Naive thymus-derived CD4-positive, alpha-beta T cell (primary cell): ENCODE measurements at regions not wholly inside any gene's neighbourhood (a gene's known extent, or its start where the extent isn't known, plus 50 kb on each side); places are given as distances from the start of the nearest gene placed in this dataset.

Experiments used
- ATAC-seq: fragments of 150-1000 bp; cut with Tn5 transposase; 2 replicates; pipeline ENCODE4 v1.10.0; 2021; ENCODE audit warnings: mild to moderate bottlenecking, moderate library complexity
- CTCF ChIA-PET: fragments of 350-600 bp; sonication (Branson Sonifier 250); formaldehyde crosslinking; loops from one replicate; lab custom pipeline; 2021; ENCODE audit warnings: antibody characterized with exemption; lab: Charles Lee
- POLR2A ChIA-PET: fragments of 350-600 bp; sonication (Branson Sonifier 250); formaldehyde crosslinking; loops from one replicate; lab custom pipeline; 2021; ENCODE audit warnings: antibody characterized with exemption, inconsistent platforms; lab: Charles Lee
- DNase-seq, 9 donors: peaks; one replicate each; pipeline versions ENCODE4 v3.0.0 to v3.0.0-alpha.2; 2020 to 2022; ENCODE audit warnings: mixed read lengths in 1 of 9
- H3K27ac ChIP-seq: one replicate; pipeline ENCODE4 v1.7.0; 2013; ENCODE audit warnings: mild to moderate bottlenecking, low read depth, low read length, moderate library complexity
- H3K27me3 ChIP-seq, 2 donors: one replicate each; pipeline ENCODE4 v1.7.0; 2013; ENCODE audit warnings: low read length in 2 of 2, mild to moderate bottlenecking in 2 of 2, moderate library complexity in 2 of 2; ENCODE audit not compliant: control insufficient read depth in 2 of 2, insufficient read depth in 2 of 2
- H3K36me3 ChIP-seq, 3 experiments: 1 replicate in 2 of 3; 2 replicates in 1 of 3; pipeline ENCODE4 v1.7.0; 2013; ENCODE audit warnings: low read length in 3 of 3, mild to moderate bottlenecking in 3 of 3, moderate library complexity in 1 of 3; ENCODE audit not compliant: insufficient read depth in 3 of 3, control insufficient read depth in 2 of 3
- H3K4me1 ChIP-seq, 2 donors: one replicate each; pipeline ENCODE4 v1.7.0; 2013; ENCODE audit warnings: low read length in 2 of 2, mild to moderate bottlenecking in 2 of 2, moderate library complexity in 1 of 2; ENCODE audit not compliant: control insufficient read depth in 2 of 2, insufficient read depth in 2 of 2
- H3K4me3 ChIP-seq: 2 replicates; pipeline ENCODE4 v1.7.0; 2013; ENCODE audit warnings: mild to moderate bottlenecking, low read length
- H3K9me3 ChIP-seq, 3 experiments: 1 replicate in 2 of 3; 2 replicates in 1 of 3; pipeline ENCODE4 v1.7.0; 2013; ENCODE audit warnings: low read length in 3 of 3; ENCODE audit not compliant: control insufficient read depth in 2 of 3
- H3K27ac Mint-ChIP-seq, 9 donors: one replicate each; pipeline ENCODE4 v1.8.0; 2020 to 2022; ENCODE audit warnings: mixed read lengths in 9 of 9, mild to moderate bottlenecking in 8 of 9, moderate library complexity in 5 of 9, inconsistent platforms in 2 of 9
- H3K27me3 Mint-ChIP-seq, 5 donors: one replicate each; pipeline ENCODE4 v1.8.0; 2021 to 2022; ENCODE audit warnings: mixed read lengths in 5 of 5, mild to moderate bottlenecking in 1 of 5
- H3K36me3 Mint-ChIP-seq, 5 donors: one replicate each; pipeline ENCODE4 v1.8.0; 2020 to 2022; ENCODE audit warnings: mixed read lengths in 5 of 5, mild to moderate bottlenecking in 3 of 5, inconsistent platforms in 1 of 5
- H3K4me1 Mint-ChIP-seq, 7 donors: one replicate each; pipeline ENCODE4 v1.8.0; 2020 to 2022; ENCODE audit warnings: mixed read lengths in 7 of 7, mild to moderate bottlenecking in 3 of 7, inconsistent platforms in 1 of 7
- H3K4me3 Mint-ChIP-seq, 10 donors: one replicate each; pipeline ENCODE4 v1.8.0; 2020 to 2022; ENCODE audit warnings: mild to moderate bottlenecking in 10 of 10, mixed read lengths in 10 of 10, moderate library complexity in 6 of 10, inconsistent platforms in 2 of 10
- H3K9me3 Mint-ChIP-seq, 11 donors: one replicate each; pipeline ENCODE4 v1.8.0; 2020 to 2022; ENCODE audit warnings: mixed read lengths in 11 of 11, mild to moderate bottlenecking in 4 of 11, inconsistent platforms in 1 of 11, moderate library complexity in 1 of 11
- intact Hi-C, 2 donors: fragments of 100-400 bp; cut with micrococcal nuclease; formaldehyde crosslinking; loops; one replicate each; pipeline ENCODE4 v1.15.1; 2023

GRCh38 chr18:61681065-61681464, 211.7 kb downstream of the RNF152 start:
- Histone ChIP-seq H3K27me3 (no peaks in the 10 kb centered on the region), H3K4me3 (no peak overlapping the region), H3K36me3 (no peaks in the 10 kb centered on the region), H3K9me3 (peaks cover 0 to 5% (median 0%) of the 10 kb centered on the region in 3 experiments), H3K27ac (no peak overlapping the region), H3K4me1 (no peaks in the 10 kb centered on the region)
- intact Hi-C loops: no loop called here
- ChIA-PET CTCF (no interaction called here), POLR2A (no interaction called here)
- Mint-ChIP-seq H3K36me3 (peaks cover 0 to 5% (median 3%) of the 10 kb centered on the region in 5 donors), H3K27me3 (peaks cover 0 to 17% (median 11%) of the 10 kb centered on the region in 5 donors), H3K27ac (no peak overlapping the region), H3K4me1 (no peaks in the 10 kb centered on the region), H3K9me3 (peaks cover 4 to 38% (median 11%) of the 10 kb centered on the region in 11 donors), H3K4me3 (no peak overlapping the region)
- DNase-seq (no peak), ATAC-seq (no peak)

GRCh38 chr18:61679836-61680235, 213.0 kb downstream of the RNF152 start:
- intact Hi-C loops: no loop called here

GRCh38 chr18:61677435-61677970, 215.3 kb downstream of the RNF152 start:
- peaks cover 0 to 5% (median 0%) of the 10 kb centered on the region in 3 experiments for H3K9me3 ChIP-seq
- no peak overlapping the region for H3K4me3 Mint-ChIP-seq

More at GRCh38 chr18:61679836-61680235, 213.0 kb downstream of the RNF152 start:
- Mint-ChIP-seq H3K27ac (no peak overlapping the region), H3K27me3 (peaks cover 3 to 20% (median 14%) of the 10 kb centered on the region in 5 donors), H3K9me3 (peaks cover 4 to 38% (median 11%) of the 10 kb centered on the region in 11 donors), H3K4me3 (no peak overlapping the region), H3K4me1 (no peaks in the 10 kb centered on the region), H3K36me3 (peaks cover 0 to 5% (median 3%) of the 10 kb centered on the region in 5 donors)
- Histone ChIP-seq H3K4me1 (no peaks in the 10 kb centered on the region), H3K27me3 (no peaks in the 10 kb centered on the region), H3K36me3 (no peaks in the 10 kb centered on the region), H3K9me3 (peaks cover 0 to 5% (median 0%) of the 10 kb centered on the region in 3 experiments), H3K27ac (no peak overlapping the region), H3K4me3 (no peak overlapping the region)
- ChIA-PET CTCF (no interaction called here), POLR2A (no interaction called here)
- DNase-seq (no peak), ATAC-seq (no peak)

GRCh38 chr18:61676773-61677434, 215.9 kb downstream of the RNF152 start:
- H3K4me3 Mint-ChIP-seq: no peak overlapping the region
- Histone ChIP-seq H3K4me1 (no peaks in the 10 kb centered on the region), H3K4me3 (no peak overlapping the region), H3K36me3 (no peaks in the 10 kb centered on the region), H3K9me3 (peaks cover 0 to 5% (median 0%) of the 10 kb centered on the region in 3 experiments), H3K27me3 (no peaks in the 10 kb centered on the region), H3K27ac (no peak overlapping the region)
- ATAC-seq: no peak
- no peak for DNase-seq
- peaks cover 0 to 5% (median 3%) of the 10 kb centered on the region in 5 donors for H3K36me3 Mint-ChIP-seq
- POLR2A ChIA-PET: no interaction called here
- intact Hi-C loops: no loop called here
- CTCF ChIA-PET: no interaction called here
- no peak overlapping the region for H3K27ac Mint-ChIP-seq
- H3K4me1 Mint-ChIP-seq: no peaks in the 10 kb centered on the region
- peaks cover 4 to 38% (median 11%) of the 10 kb centered on the region in 11 donors for H3K9me3 Mint-ChIP-seq
- H3K27me3 Mint-ChIP-seq: peaks cover 13 to 46% (median 30%) of the 10 kb centered on the region in 5 donors

More at GRCh38 chr18:61677435-61677970, 215.3 kb downstream of the RNF152 start:
- Histone ChIP-seq H3K27me3 (no peaks in the 10 kb centered on the region), H3K4me3 (no peak overlapping the region), H3K27ac (no peak overlapping the region), H3K4me1 (no peaks in the 10 kb centered on the region), H3K36me3 (no peaks in the 10 kb centered on the region)
- no peak overlapping the region for H3K27ac Mint-ChIP-seq
- H3K4me1 Mint-ChIP-seq: no peaks in the 10 kb centered on the region
- H3K9me3 Mint-ChIP-seq: peaks cover 4 to 38% (median 11%) of the 10 kb centered on the region in 11 donors
- DNase-seq (no peak), ATAC-seq (no peak)
- CTCF ChIA-PET: no interaction called here
- intact Hi-C loops: no loop called here
- POLR2A ChIA-PET: no interaction called here
- H3K36me3 Mint-ChIP-seq: peaks cover 0 to 5% (median 3%) of the 10 kb centered on the region in 5 donors
- peaks cover 11 to 40% (median 30%) of the 10 kb centered on the region in 5 donors for H3K27me3 Mint-ChIP-seq

GRCh38 chr18:61669320-61669719, 223.5 kb downstream of the RNF152 start:
- Mint-ChIP-seq H3K4me3 (no peak overlapping the region), H3K4me1 (no peaks in the 10 kb centered on the region), H3K36me3 (no peaks in the 10 kb centered on the region), H3K9me3 (peaks cover 0 to 4% (median 0%) of the 10 kb centered on the region in 11 donors), H3K27me3 (peaks cover 11 to 25% (median 22%) of the 10 kb centered on the region in 5 donors), H3K27ac (no peak overlapping the region)
- Histone ChIP-seq H3K36me3 (no peaks in the 10 kb centered on the region), H3K27me3 (no peaks in the 10 kb centered on the region), H3K4me3 (no peak overlapping the region), H3K9me3 (no peaks in the 10 kb centered on the region), H3K4me1 (no peaks in the 10 kb centered on the region), H3K27ac (no peak overlapping the region)
- DNase-seq (no peak), ATAC-seq (no peak)
- ChIA-PET POLR2A (no interaction called here), CTCF (no interaction called here)
- intact Hi-C loops: no loop called here

- Mint-ChIP-seq H3K27me3 (peaks cover 0 to 14% (median 7%) of the 10 kb centered on the region in 5 donors), H3K9me3 (peaks cover 0 to 12% (median 5%) of the 10 kb centered on the region in 11 donors), H3K4me3 (no peak overlapping the region), H3K4me1 (no peaks in the 10 kb centered on the region), H3K36me3 (peaks cover 0 to 4% (median 0%) of the 10 kb centered on the region in 5 donors), H3K27ac (no peak overlapping the region)
- H3K4me1 ChIP-seq: no peaks in the 10 kb centered on the region
- POLR2A ChIA-PET: no interaction called here
- intact Hi-C loops: no loop called here
- H3K4me3 ChIP-seq: no peak overlapping the region
- no peak for DNase-seq
- no peaks in the 10 kb centered on the region for H3K36me3 ChIP-seq
- ATAC-seq: no peak
- H3K27me3 ChIP-seq: no peaks in the 10 kb centered on the region
- H3K27ac ChIP-seq: no peak overlapping the region
- CTCF ChIA-PET: no interaction called here
- H3K9me3 ChIP-seq: peaks cover 0 to 4% (median 0%) of the 10 kb centered on the region in 3 experiments
Observed at GRCh38 chr18:61666876-61667590, 225.8 kb downstream of the RNF152 start.
